HepG2 (cell line): ENCODE measurements at regions not wholly inside any gene's neighbourhood (a gene's known extent, or its start where the extent isn't known, plus 50 kb on each side); places are given as distances from the start of the nearest gene placed in this dataset.

Experiments used
- ATAC-seq: fragments of 200-7000 bp; cut with Tn5 transposase; 3 replicates; pipeline ENCODE4 v1.9.1; 2020; ENCODE audit warnings: mild to moderate bottlenecking, moderate library complexity
- BruUV-seq: library from RNA; stranded (reverse); fragments of 400-500 nt; replicated peaks from 2 replicates; lab custom pipeline; 2021; lab: Mats Ljungman, UMichigan
- CTCF ChIA-PET: fragments of 300-600 bp; formaldehyde crosslinking; extraction: SDS; loops from one replicate; lab custom pipeline; 2021; ENCODE audit warnings: low total read pairs, inconsistent platforms, low intra/inter-chr PET ratio; lab: Yijun Ruan, JAX
- POLR2A ChIA-PET: fragments of 350-600 bp; sonication (Branson Sonifier 250); formaldehyde crosslinking; loops from one replicate; lab custom pipeline; 2020; ENCODE audit warnings: antibody characterized with exemption, inconsistent platforms; lab: Yijun Ruan, JAX
- DNase-seq: peaks from one replicate; pipeline ENCODE4 v3.0.0-alpha.2; 2015; ENCODE audit warnings: low spot score
- FAIRE-seq: peaks from 3 replicates; lab custom pipeline; 2011; peaks lifted over from hg19 to GRCh38; lab: Jason Lieb, UNC
- H2AFZ ChIP-seq: one replicate; pipeline ENCODE4 v1.6.1; 2011; ENCODE audit warnings: low read length, inconsistent platforms
- H3K27ac ChIP-seq: fragments of 300-600 bp; 3 replicates; pipeline ENCODE4 v1.8.0; 2011; ENCODE audit warnings: mixed run types, mild to moderate bottlenecking, mixed read lengths, low read length, inconsistent platforms; ENCODE audit not compliant: insufficient read depth; ENCODE audit errors: extremely low read length
- H3K27me3 ChIP-seq, 2 experiments: fragments of 200-600 bp in 1 of 2; 2 replicates in 1 of 2; 3 replicates in 1 of 2; pipeline versions ENCODE4 v1.6.0 to v1.8.0; 2011; ENCODE audit warnings: low read length in 2 of 2, mild to moderate bottlenecking in 2 of 2, moderate library complexity in 2 of 2, inconsistent platforms in 1 of 2; ENCODE audit not compliant: insufficient read depth in 2 of 2, control insufficient read depth in 1 of 2
- H3K36me3 ChIP-seq, 2 experiments: fragments of 200-600 bp in 1 of 2; replicated peaks in 1 of 2; 2 replicates in 1 of 2; 3 replicates in 1 of 2; pipeline versions ENCODE4 v1.5.1 to v1.8.0; 2011; ENCODE audit warnings: low read length in 2 of 2, inconsistent platforms in 1 of 2; ENCODE audit not compliant: insufficient read depth in 2 of 2, control insufficient read depth in 1 of 2
- H3K4me1 ChIP-seq: 2 replicates; pipeline ENCODE4 v1.5.1; 2012; ENCODE audit warnings: low read length, inconsistent platforms; ENCODE audit not compliant: insufficient read depth
- H3K4me2 ChIP-seq: 2 replicates; pipeline ENCODE4 v1.6.0; 2011; ENCODE audit warnings: low read depth, low read length, inconsistent platforms
- H3K4me3 ChIP-seq, 3 experiments: fragments of 200-600 bp in 1 of 3; sonication (generic), shearing (Covaris generic) in 1 of 3; replicated peaks in 1 of 3; 2 replicates each; pipeline ENCODE4 v1.5.1; 2011 to 2016; ENCODE audit warnings: low read length in 3 of 3, inconsistent platforms in 2 of 3, low read depth in 2 of 3, mild to moderate bottlenecking in 2 of 3, control low read depth in 1 of 3, mixed read lengths in 1 of 3; ENCODE audit not compliant: insufficient read depth in 1 of 3
- H3K79me2 ChIP-seq: one replicate; pipeline ENCODE4 v1.6.1; 2011; ENCODE audit warnings: low read length, inconsistent platforms; ENCODE audit not compliant: insufficient read depth
- H3K9ac ChIP-seq: 2 replicates; pipeline ENCODE4 v1.6.0; 2011; ENCODE audit warnings: mild to moderate bottlenecking, low read depth, low read length, inconsistent platforms; ENCODE audit not compliant: insufficient read depth
- H3K9me3 ChIP-seq: 2 replicates; pipeline ENCODE4 v1.5.1; 2012; ENCODE audit warnings: mild to moderate bottlenecking, low read length
- H4K20me1 ChIP-seq: 2 replicates; pipeline ENCODE4 v1.6.0; 2011; ENCODE audit warnings: inconsistent platforms, mild to moderate bottlenecking, low read length, moderate library complexity; ENCODE audit not compliant: insufficient read depth
- HDAC1 ChIP-seq: sonication (generic); formaldehyde crosslinking; IDR thresholded peaks from 2 replicates; pipeline ENCODE4 v1.5.1; 2020; ENCODE audit warnings: mild to moderate bottlenecking, missing genetic modification reagents
- HDAC2 ChIP-seq: sonication (generic); formaldehyde crosslinking; IDR thresholded peaks from 2 replicates; pipeline ENCODE4 v1.4.0; 2020; ENCODE audit warnings: missing genetic modification reagents
- KLF11 ChIP-seq: IDR thresholded peaks from 2 replicates; pipeline ENCODE4 v1.6.1; 2016; ENCODE audit warnings: missing compliant biosample characterization
- SNAI1 ChIP-seq: sonication (generic); formaldehyde crosslinking; IDR thresholded peaks from 2 replicates; pipeline ENCODE4 v1.5.0; 2020; ENCODE audit warnings: mild to moderate bottlenecking, missing genetic modification reagents, borderline replicate concordance
- TOPORS ChIP-seq: sonication (generic); formaldehyde crosslinking; IDR thresholded peaks from 2 replicates; pipeline ENCODE4 v1.8.0; 2023; ENCODE audit warnings: mild to moderate bottlenecking, missing genetic modification reagents
- ZNF224 ChIP-seq: sonication (generic); formaldehyde crosslinking; IDR thresholded peaks from 2 replicates; pipeline ENCODE4 v1.5.0; 2020; ENCODE audit warnings: mild to moderate bottlenecking, missing genetic modification reagents
- ZNF432 ChIP-seq: sonication (generic); formaldehyde crosslinking; IDR thresholded peaks from 2 replicates; pipeline ENCODE4 v1.5.0; 2020; ENCODE audit warnings: missing genetic modification reagents, mild to moderate bottlenecking, borderline replicate concordance
- ZNF547 ChIP-seq: sonication (generic); formaldehyde crosslinking; IDR thresholded peaks from 2 replicates; pipeline ENCODE4 v1.5.1; 2020; ENCODE audit warnings: mild to moderate bottlenecking, missing genetic modification reagents
- ZNF776 ChIP-seq: sonication (generic); formaldehyde crosslinking; IDR thresholded peaks from 2 replicates; pipeline ENCODE4 v1.4.0; 2020; ENCODE audit warnings: mild to moderate bottlenecking, missing genetic modification reagents
- in situ Hi-C: cut with HindIII; loops from 2 replicates; pipeline ENCODE4 v1.10.0; 2017; ENCODE audit warnings: low pct_unique_long_range_greater_than_20kb; ENCODE audit not compliant: extremely low pct_ligation_motif_present
- intact Hi-C: fragments of 100-400 bp; cut with micrococcal nuclease; formaldehyde crosslinking; loops from one replicate; pipeline ENCODE4 v1.10.0; 2022; ENCODE audit not compliant: unreplicated experiment
- TF ChIP-seq, protein P1 (sequence below): sonication (generic); formaldehyde crosslinking; IDR thresholded peaks from 2 replicates; pipeline ENCODE4 v1.8.1; 2023; ENCODE audit warnings: mild to moderate bottlenecking, missing genetic modification reagents, borderline replicate concordance
- TF ChIP-seq, protein P2 (sequence below): sonication (generic); formaldehyde crosslinking; IDR thresholded peaks from 2 replicates; pipeline ENCODE4 v1.8.1; 2023; ENCODE audit warnings: mild to moderate bottlenecking, moderate library complexity, missing genetic modification reagents
- TF ChIP-seq, protein P3 (sequence below): sonication (generic); formaldehyde crosslinking; IDR thresholded peaks from 2 replicates; pipeline ENCODE4 v1.9.0; 2021; ENCODE audit warnings: mild to moderate bottlenecking, missing genetic modification reagents
- TF ChIP-seq, protein P4 (sequence below): sonication (generic); formaldehyde crosslinking; IDR thresholded peaks from 2 replicates; pipeline ENCODE4 v1.5.1; 2020; ENCODE audit warnings: missing genetic modification reagents, mild to moderate bottlenecking, borderline replicate concordance

DNA sequence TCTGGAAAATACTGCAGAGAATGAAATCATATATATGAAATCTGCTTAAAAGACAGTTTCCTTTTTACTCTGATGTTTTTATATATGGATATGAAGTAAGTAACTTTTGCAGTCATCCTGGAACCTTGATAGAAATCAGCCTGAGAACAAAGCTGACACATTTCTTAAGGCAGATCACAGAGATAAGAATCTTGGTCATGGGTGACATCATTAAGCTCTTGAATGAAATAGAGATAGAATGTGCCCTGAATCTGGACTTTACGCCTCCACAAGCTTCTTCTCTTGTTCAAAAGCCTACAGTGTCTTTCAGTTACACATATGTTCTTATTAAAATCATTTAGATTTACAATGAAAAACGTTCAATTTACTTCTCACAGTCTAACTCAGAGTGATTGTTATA is 319.1 kb upstream of the CNTNAP2 start (continued):
- TF ChIP-seq, protein P1, sequence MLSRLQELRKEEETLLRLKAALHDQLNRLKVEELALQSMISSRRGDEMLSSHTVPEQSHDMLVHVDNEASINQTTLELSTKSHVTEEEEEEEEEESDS (CRISPR knock-in tag) = no peak

DNA sequence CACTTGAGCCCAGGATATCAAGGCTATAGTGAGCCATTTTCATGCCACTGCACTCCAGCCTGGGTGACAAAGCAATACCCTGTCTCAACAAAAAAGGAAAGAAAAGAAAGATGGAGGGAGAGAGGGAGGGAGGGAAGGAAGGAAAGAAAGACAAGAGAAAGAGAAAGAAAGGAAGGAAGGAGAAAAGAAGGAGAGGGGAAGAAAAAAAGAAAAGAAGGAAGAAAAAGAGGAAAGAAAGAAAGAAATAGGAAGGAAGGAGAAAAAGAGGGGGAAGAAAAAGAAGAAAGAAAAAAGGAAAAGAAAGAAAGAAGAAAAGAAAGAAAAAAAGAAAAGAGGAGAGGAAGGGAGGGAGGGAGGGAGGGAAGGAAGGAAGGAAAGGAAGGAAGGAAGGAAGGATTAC is 321.5 kb upstream of the CNTNAP2 start:
- H3K27ac ChIP-seq = no peak overlapping the region
- H3K36me3 ChIP-seq = no peaks in the 10 kb centered on the region
- no peak for DNase-seq
- no peak overlapping the region for H2AFZ ChIP-seq
- peaks cover 79% of the 10 kb centered on the region for H3K9me3 ChIP-seq
- ChIA-PET CTCF (no interaction called here), POLR2A (no interaction called here)
- no TSS peak for BruUV-seq
- H3K27me3 ChIP-seq = no peaks in the 10 kb centered on the region
- H3K4me1 ChIP-seq = no peaks in the 10 kb centered on the region
- H3K79me2 ChIP-seq = no peaks in the 10 kb centered on the region
- FAIRE-seq = no peak
- H3K4me3 ChIP-seq = no peak overlapping the region
- no peak overlapping the region for H3K9ac ChIP-seq
- ATAC-seq = no peak
- intact Hi-C loops (no loop called here), in situ Hi-C loops (no loop called here)
- H4K20me1 ChIP-seq = no peaks in the 10 kb centered on the region
- no peak overlapping the region for H3K4me2 ChIP-seq
- TF ChIP-seq HDAC1 (CRISPR knock-in tag) (no peak), SNAI1 (CRISPR knock-in tag) (no peak), ZNF224 (no peak), ZNF432 (CRISPR knock-in tag) (no peak), TOPORS (no peak), ZNF776 (CRISPR knock-in tag) (no peak), HDAC2 (CRISPR knock-in tag) (no peak), KLF11 (CRISPR knock-in tag) (no peak), ZNF547 (CRISPR knock-in tag) (no peak)
- TF ChIP-seq, protein P2, sequence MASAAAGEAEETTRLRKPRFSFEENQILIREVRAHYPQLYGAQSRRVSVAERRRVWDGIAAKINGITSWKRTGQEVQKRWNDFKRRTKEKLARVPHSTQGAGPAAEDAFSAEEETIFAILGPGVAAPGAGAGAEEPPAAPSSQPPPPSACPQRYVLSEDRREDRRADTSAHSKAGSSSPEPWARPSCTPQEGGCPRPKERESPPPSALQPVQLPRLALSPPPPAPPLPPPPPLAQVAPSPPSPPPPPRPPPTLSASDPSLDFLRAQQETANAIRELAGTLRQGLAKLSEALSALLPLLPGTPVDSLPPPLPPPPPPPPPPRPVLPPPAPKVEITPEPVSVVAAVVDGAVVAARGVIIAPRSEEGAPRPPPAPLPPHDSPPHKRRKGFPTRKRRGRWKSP (CRISPR knock-in tag) = no peak
- TF ChIP-seq, protein P3, sequence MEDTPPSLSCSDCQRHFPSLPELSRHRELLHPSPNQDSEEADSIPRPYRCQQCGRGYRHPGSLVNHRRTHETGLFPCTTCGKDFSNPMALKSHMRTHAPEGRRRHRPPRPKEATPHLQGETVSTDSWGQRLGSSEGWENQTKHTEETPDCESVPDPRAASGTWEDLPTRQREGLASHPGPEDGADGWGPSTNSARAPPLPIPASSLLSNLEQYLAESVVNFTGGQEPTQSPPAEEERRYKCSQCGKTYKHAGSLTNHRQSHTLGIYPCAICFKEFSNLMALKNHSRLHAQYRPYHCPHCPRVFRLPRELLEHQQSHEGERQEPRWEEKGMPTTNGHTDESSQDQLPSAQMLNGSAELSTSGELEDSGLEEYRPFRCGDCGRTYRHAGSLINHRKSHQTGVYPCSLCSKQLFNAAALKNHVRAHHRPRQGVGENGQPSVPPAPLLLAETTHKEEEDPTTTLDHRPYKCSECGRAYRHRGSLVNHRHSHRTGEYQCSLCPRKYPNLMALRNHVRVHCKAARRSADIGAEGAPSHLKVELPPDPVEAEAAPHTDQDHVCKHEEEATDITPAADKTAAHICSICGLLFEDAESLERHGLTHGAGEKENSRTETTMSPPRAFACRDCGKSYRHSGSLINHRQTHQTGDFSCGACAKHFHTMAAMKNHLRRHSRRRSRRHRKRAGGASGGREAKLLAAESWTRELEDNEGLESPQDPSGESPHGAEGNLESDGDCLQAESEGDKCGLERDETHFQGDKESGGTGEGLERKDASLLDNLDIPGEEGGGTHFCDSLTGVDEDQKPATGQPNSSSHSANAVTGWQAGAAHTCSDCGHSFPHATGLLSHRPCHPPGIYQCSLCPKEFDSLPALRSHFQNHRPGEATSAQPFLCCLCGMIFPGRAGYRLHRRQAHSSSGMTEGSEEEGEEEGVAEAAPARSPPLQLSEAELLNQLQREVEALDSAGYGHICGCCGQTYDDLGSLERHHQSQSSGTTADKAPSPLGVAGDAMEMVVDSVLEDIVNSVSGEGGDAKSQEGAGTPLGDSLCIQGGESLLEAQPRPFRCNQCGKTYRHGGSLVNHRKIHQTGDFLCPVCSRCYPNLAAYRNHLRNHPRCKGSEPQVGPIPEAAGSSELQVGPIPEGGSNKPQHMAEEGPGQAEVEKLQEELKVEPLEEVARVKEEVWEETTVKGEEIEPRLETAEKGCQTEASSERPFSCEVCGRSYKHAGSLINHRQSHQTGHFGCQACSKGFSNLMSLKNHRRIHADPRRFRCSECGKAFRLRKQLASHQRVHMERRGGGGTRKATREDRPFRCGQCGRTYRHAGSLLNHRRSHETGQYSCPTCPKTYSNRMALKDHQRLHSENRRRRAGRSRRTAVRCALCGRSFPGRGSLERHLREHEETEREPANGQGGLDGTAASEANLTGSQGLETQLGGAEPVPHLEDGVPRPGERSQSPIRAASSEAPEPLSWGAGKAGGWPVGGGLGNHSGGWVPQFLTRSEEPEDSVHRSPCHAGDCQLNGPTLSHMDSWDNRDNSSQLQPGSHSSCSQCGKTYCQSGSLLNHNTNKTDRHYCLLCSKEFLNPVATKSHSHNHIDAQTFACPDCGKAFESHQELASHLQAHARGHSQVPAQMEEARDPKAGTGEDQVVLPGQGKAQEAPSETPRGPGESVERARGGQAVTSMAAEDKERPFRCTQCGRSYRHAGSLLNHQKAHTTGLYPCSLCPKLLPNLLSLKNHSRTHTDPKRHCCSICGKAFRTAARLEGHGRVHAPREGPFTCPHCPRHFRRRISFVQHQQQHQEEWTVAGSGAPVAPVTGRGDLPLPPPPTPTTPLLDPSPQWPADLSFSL (CRISPR knock-in tag) = no peak
- TF ChIP-seq, protein P4, sequence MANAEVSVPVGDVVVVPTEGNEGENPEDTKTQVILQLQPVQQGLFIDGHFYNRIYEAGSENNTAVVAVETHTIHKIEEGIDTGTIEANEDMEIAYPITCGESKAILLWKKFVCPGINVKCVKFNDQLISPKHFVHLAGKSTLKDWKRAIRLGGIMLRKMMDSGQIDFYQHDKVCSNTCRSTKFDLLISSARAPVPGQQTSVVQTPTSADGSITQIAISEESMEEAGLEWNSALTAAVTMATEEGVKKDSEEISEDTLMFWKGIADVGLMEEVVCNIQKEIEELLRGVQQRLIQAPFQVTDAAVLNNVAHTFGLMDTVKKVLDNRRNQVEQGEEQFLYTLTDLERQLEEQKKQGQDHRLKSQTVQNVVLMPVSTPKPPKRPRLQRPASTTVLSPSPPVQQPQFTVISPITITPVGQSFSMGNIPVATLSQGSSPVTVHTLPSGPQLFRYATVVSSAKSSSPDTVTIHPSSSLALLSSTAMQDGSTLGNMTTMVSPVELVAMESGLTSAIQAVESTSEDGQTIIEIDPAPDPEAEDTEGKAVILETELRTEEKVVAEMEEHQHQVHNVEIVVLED (CRISPR knock-in tag) = no peak
